Testis (tissue), 2 donors: ENCODE measurements at regions not wholly inside any gene's neighbourhood (a gene's known extent, or its start where the extent isn't known, plus 50 kb on each side); places are given as distances from the start of the nearest gene placed in this dataset.

Experiments
- POLR2A ChIP-seq: fragments of 450-650 bp; IDR thresholded peaks from one replicate; pipeline ENCODE4 v1.6.1; 2017; ENCODE audit warnings: antibody characterized with exemption, mild to moderate bottlenecking, moderate library complexity
- TF ChIP-seq, protein P1 (sequence below), 3 experiments: fragments of 450-650 bp in 2 of 3; fragments of 200-600 bp in 1 of 3; sonication (generic) in 1 of 3; IDR thresholded peaks; one replicate each; pipeline ENCODE4 v1.5.1; 2016 to 2019; ENCODE audit warnings: antibody characterized with exemption in 3 of 3, mild to moderate bottlenecking in 2 of 3, moderate library complexity in 1 of 3

DNA sequence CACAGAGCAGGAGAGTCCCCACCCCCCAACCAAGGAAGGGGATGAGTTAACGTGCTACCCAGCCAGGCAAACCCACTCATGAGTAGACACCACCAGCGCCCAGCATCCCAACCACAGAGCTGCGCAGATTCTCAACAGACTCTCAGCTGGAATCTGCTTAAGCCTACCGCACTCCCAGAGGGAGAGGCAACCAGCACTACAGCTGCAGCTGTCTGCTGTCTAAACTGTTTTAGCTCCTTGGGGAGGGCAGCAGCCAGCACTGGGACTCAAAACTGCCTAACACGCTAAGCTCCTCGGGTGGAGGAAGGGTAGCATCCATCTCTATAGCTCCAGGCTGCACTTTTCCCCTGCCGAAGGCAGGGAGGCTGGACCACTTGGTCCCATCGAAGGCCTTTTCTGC is 539.8 kb downstream of the EPHA7 start:
- TF ChIP-seq, protein P1, sequence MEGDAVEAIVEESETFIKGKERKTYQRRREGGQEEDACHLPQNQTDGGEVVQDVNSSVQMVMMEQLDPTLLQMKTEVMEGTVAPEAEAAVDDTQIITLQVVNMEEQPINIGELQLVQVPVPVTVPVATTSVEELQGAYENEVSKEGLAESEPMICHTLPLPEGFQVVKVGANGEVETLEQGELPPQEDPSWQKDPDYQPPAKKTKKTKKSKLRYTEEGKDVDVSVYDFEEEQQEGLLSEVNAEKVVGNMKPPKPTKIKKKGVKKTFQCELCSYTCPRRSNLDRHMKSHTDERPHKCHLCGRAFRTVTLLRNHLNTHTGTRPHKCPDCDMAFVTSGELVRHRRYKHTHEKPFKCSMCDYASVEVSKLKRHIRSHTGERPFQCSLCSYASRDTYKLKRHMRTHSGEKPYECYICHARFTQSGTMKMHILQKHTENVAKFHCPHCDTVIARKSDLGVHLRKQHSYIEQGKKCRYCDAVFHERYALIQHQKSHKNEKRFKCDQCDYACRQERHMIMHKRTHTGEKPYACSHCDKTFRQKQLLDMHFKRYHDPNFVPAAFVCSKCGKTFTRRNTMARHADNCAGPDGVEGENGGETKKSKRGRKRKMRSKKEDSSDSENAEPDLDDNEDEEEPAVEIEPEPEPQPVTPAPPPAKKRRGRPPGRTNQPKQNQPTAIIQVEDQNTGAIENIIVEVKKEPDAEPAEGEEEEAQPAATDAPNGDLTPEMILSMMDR (IDR thresholded peaks at IDR 0.05): no peak
- no peak for TF ChIP-seq POLR2A
